GM12878 (cell line): ENCODE measurements at regions not wholly inside any gene's neighbourhood (a gene's known extent, or its start where the extent isn't known, plus 50 kb on each side); places are given as distances from the start of the nearest gene placed in this dataset.

ENCODE experiments used
- ATAC-seq: fragments of 200-7000 bp; cut with Tn5 transposase; 3 replicates; pipeline ENCODE4 v1.9.1; 2020; ENCODE audit warnings: mild to moderate bottlenecking, moderate library complexity
- BruUV-seq: library from RNA; stranded (reverse); fragments of 400-500 nt; replicated peaks from 2 replicates; lab custom pipeline; 2021; lab: Mats Ljungman, UMichigan
- CTCF ChIA-PET: fragments of 300-600 bp; sonication (Branson Sonifier 250); formaldehyde crosslinking; extraction: SDS; loops from one replicate; lab custom pipeline; 2021; ENCODE audit warnings: inconsistent platforms; lab: Yijun Ruan, JAX
- POLR2A ChIA-PET: fragments of 350-600 bp; formaldehyde crosslinking; extraction: SDS; loops from one replicate; lab custom pipeline; 2021; ENCODE audit warnings: inconsistent platforms; lab: Charles Lee
- RAD21 ChIA-PET: fragments of 300-600 bp; sonication (Branson Sonifier 250); formaldehyde crosslinking; loops from one replicate; lab custom pipeline; 2023; ENCODE audit warnings: antibody characterized with exemption; ENCODE audit not compliant: unreplicated experiment; lab: Charles Lee
- SMC1A ChIA-PET: fragments of 300-600 bp; sonication (Branson Sonifier 250); formaldehyde crosslinking; loops from one replicate; lab custom pipeline; 2023; ENCODE audit not compliant: unreplicated experiment, uncharacterized antibody; lab: Charles Lee
- DNase-seq: peaks from one replicate; pipeline ENCODE4 v3.0.0-alpha.2; 2011; ENCODE audit warnings: low read depth, low spot score
- FAIRE-seq: peaks from 3 replicates; lab custom pipeline; 2011; peaks lifted over from hg19 to GRCh38; lab: Jason Lieb, UNC
- H2AFZ ChIP-seq: 2 replicates; pipeline ENCODE4 v1.6.0; 2011; ENCODE audit warnings: low read depth, low read length, control low read depth; ENCODE audit not compliant: control insufficient read depth
- H3K27ac ChIP-seq: 2 replicates; pipeline ENCODE4 v1.5.1; 2011; ENCODE audit warnings: control low read depth; ENCODE audit not compliant: control insufficient read depth, insufficient read depth
- H3K27me3 ChIP-seq, 2 experiments: replicated peaks in 1 of 2; 2 replicates each; pipeline versions ENCODE4 v1.6.0 to v1.6.1; 2011; ENCODE audit warnings: low read length in 1 of 2; ENCODE audit not compliant: control insufficient read depth in 2 of 2, insufficient read depth in 2 of 2
- H3K36me3 ChIP-seq, 2 experiments: 2 replicates each; pipeline ENCODE4 v1.5.1; 2011; ENCODE audit warnings: low read length in 1 of 2; ENCODE audit not compliant: control insufficient read depth in 2 of 2, insufficient read depth in 2 of 2
- H3K4me1 ChIP-seq: 2 replicates; pipeline ENCODE4 v1.6.1; 2011; ENCODE audit warnings: mild to moderate bottlenecking, low read length, moderate library complexity, mixed read lengths; ENCODE audit not compliant: control insufficient read depth, insufficient read depth
- H3K4me2 ChIP-seq: 2 replicates; pipeline ENCODE4 v1.6.0; 2011; ENCODE audit warnings: control low read depth; ENCODE audit not compliant: control insufficient read depth, insufficient read depth
- H3K4me3 ChIP-seq: fragments of 200-600 bp; sonication (generic); 2 replicates; pipeline ENCODE4 v1.5.1; 2016
- H3K79me2 ChIP-seq: 2 replicates; pipeline ENCODE4 v1.6.0; 2011; ENCODE audit warnings: low read length; ENCODE audit not compliant: control insufficient read depth, insufficient read depth
- H3K9ac ChIP-seq: 2 replicates; pipeline ENCODE4 v1.8.0; 2011; ENCODE audit warnings: low read length, control low read depth, mixed read lengths; ENCODE audit not compliant: control insufficient read depth, insufficient read depth
- H3K9me3 ChIP-seq: replicated peaks from 3 replicates; pipeline ENCODE4 v1.5.1; 2011; ENCODE audit warnings: mild to moderate bottlenecking, low read length; ENCODE audit not compliant: control insufficient read depth, insufficient read depth
- H4K20me1 ChIP-seq: 2 replicates; pipeline ENCODE4 v1.6.0; 2011; ENCODE audit not compliant: control insufficient read depth, insufficient read depth
- BHLHE40 ChIP-seq, 2 experiments: fragments of 450-650 bp in 1 of 2; IDR thresholded peaks; 2 replicates each; pipeline ENCODE4 v1.6.1; 2011 to 2017; ENCODE audit warnings: low read depth in 2 of 2, borderline replicate concordance in 1 of 2, improper control_type of control experiment in 1 of 2, low read length in 1 of 2, mild to moderate bottlenecking in 1 of 2
- CBFB ChIP-seq: IDR thresholded peaks from 2 replicates; pipeline ENCODE4 v1.6.1; 2016; ENCODE audit warnings: antibody characterized with exemption, low read depth
- CHD4 ChIP-seq: fragments of 200-600 bp; sonication (generic); IDR thresholded peaks from 2 replicates; pipeline ENCODE4 v1.6.1; 2016; ENCODE audit warnings: mild to moderate bottlenecking
- CTCF ChIP-seq, 3 experiments: IDR thresholded peaks in 2 of 3; conservative IDR thresholded peaks in 1 of 3; 2 replicates each; pipeline ENCODE4 v1.5.1; 2011; ENCODE audit warnings: low read depth in 3 of 3, low read length in 3 of 3, mild to moderate bottlenecking in 3 of 3, control low read depth in 2 of 3, moderate library complexity in 2 of 3, inconsistent platforms in 1 of 3, mixed read lengths in 1 of 3; ENCODE audit not compliant: control insufficient read depth in 2 of 3, insufficient read depth in 1 of 3; ENCODE audit errors: extremely low read depth in 1 of 3
- E2F4 ChIP-seq: IDR thresholded peaks from 2 replicates; pipeline ENCODE4 v1.6.1; 2012; ENCODE audit warnings: low read depth, low read length, improper control_type of control experiment
- E2F8 ChIP-seq: fragments of 450-650 bp; IDR thresholded peaks from 2 replicates; pipeline ENCODE4 v1.6.1; 2018; ENCODE audit warnings: mild to moderate bottlenecking, low read depth, moderate library complexity; ENCODE audit not compliant: partially characterized antibody
- EED ChIP-seq: sonication (generic); IDR thresholded peaks from 2 replicates; pipeline ENCODE4 v1.6.1; 2016; ENCODE audit warnings: antibody characterized with exemption, low read depth
- ELK1 ChIP-seq: IDR thresholded peaks from 2 replicates; pipeline ENCODE4 v1.6.1; 2012; ENCODE audit warnings: low read depth, low read length, improper control_type of control experiment
- FOXK2 ChIP-seq: fragments of 450-650 bp; IDR thresholded peaks from 2 replicates; pipeline ENCODE4 v1.6.1; 2017; ENCODE audit warnings: mild to moderate bottlenecking, moderate library complexity
- NFIC ChIP-seq: IDR thresholded peaks from 2 replicates; pipeline ENCODE4 v1.6.1; 2012; ENCODE audit warnings: low read depth, mild to moderate bottlenecking, inconsistent platforms, low read length, moderate library complexity
- NFYA ChIP-seq: IDR thresholded peaks from 2 replicates; pipeline ENCODE4 v1.6.1; 2011; ENCODE audit warnings: low read depth, mild to moderate bottlenecking, low read length, improper control_type of control experiment, borderline replicate concordance
- PAX8 ChIP-seq: fragments of 450-650 bp; IDR thresholded peaks from 2 replicates; pipeline ENCODE4 v1.6.1; 2017; ENCODE audit warnings: mild to moderate bottlenecking, moderate library complexity
- RFX5 ChIP-seq: IDR thresholded peaks from 2 replicates; pipeline ENCODE4 v1.6.1; 2011; ENCODE audit warnings: low read depth, low read length, improper control_type of control experiment
- SIX5 ChIP-seq: IDR thresholded peaks from 2 replicates; pipeline ENCODE4 v1.6.1; 2011; ENCODE audit warnings: mild to moderate bottlenecking, low read depth, low read length, moderate library complexity; ENCODE audit not compliant: severe bottlenecking
- SREBF1 ChIP-seq: IDR thresholded peaks from 2 replicates; pipeline ENCODE4 v1.6.1; 2012; ENCODE audit warnings: mild to moderate bottlenecking, low read length
- USF2 ChIP-seq: IDR thresholded peaks from 2 replicates; pipeline ENCODE4 v1.6.1; 2011; ENCODE audit warnings: low read depth, low read length, improper control_type of control experiment, borderline replicate concordance
- ZSCAN29 ChIP-seq: fragments of 450-650 bp; IDR thresholded peaks from 2 replicates; pipeline ENCODE4 v1.6.1; 2017; ENCODE audit warnings: mild to moderate bottlenecking, moderate library complexity
- WGBS: methylation state at CpG from one replicate; pipeline ENCODE4 v1.1.6; 2016; ENCODE audit warnings: low lambda C conversion rate; ENCODE audit not compliant: insufficient replicate concordance, insufficient coverage; ENCODE audit errors: missing lambda C conversion rate; 5-methylcytosine and 5-hydroxymethylcytosine counted together
- in situ Hi-C: fragments of 300-500 bp; cut with MboI; formaldehyde crosslinking; loops from 9 replicates; pipeline ENCODE4 v1.14.3; 2018; ENCODE audit warnings: mixed read lengths
- intact Hi-C: fragments of 100-400 bp; cut with micrococcal nuclease; formaldehyde crosslinking; loops from one replicate; pipeline ENCODE4 v1.14.2; 2022; ENCODE audit not compliant: unreplicated experiment

- TF ChIP-seq BHLHE40 (IDR thresholded peaks at IDR 0.05; ENCODE audit: borderline replicate concordance in 1 of 2, low read depth in 2 of 2, low read length in 1 of 2) (no peak), CBFB (no peak), NFYA (no peak), EED (no peak), RFX5 (no peak)
Measured at GRCh38 chr13:44661936-44662335, 85.8 kb upstream of the TSC22D1 start (continued).

- Histone ChIP-seq H3K9ac (no peak overlapping the region), H4K20me1 (no peaks in the 10 kb centered on the region), H3K36me3 (no peaks in the 10 kb centered on the region), H2AFZ (no peak overlapping the region), H3K27ac (no peak overlapping the region), H3K4me2 (no peak overlapping the region), H3K27me3 (no peaks in the 10 kb centered on the region; a peak in 2 of 4 replicates), H3K79me2 (no peaks in the 10 kb centered on the region), H3K4me1 (no peaks in the 10 kb centered on the region), H3K4me3 (no peak overlapping the region), H3K9me3 (no peaks in the 10 kb centered on the region)
- ChIA-PET RAD21 (no interaction called here), CTCF (no interaction called here), POLR2A (no interaction called here), SMC1A (no interaction called here)
- FAIRE-seq (no peak), ATAC-seq (no peak), DNase-seq (no peak)
- no TSS peak for BruUV-seq
- intact Hi-C loops: no loop called here
- in situ Hi-C loops: no loop called here
- WGBS: 30% methylated on average over 6 of the region's 6 CpGs
- TF ChIP-seq USF2: no peak
- no peak for TF ChIP-seq FOXK2
- no peak for TF ChIP-seq CHD4
- no peak for TF ChIP-seq CTCF (IDR thresholded peaks at IDR 0.05 in 2 of 3, conservative IDR thresholded peaks at IDR 0.05 in 1 of 3; ENCODE audit: control insufficient read depth in 2 of 3, extremely low read depth in 1 of 3, insufficient read depth in 1 of 3, low read depth in 3 of 3, low read length in 3 of 3)
- no peak for TF ChIP-seq SREBF1
- no peak for TF ChIP-seq ELK1
- TF ChIP-seq E2F4: no peak
- TF ChIP-seq E2F8: no peak
- TF ChIP-seq NFIC: no peak
- TF ChIP-seq SIX5: no peak
- TF ChIP-seq PAX8: no peak
- TF ChIP-seq ZSCAN29: no peak
Measured at GRCh38 chr13:44660050-44660449, 83.9 kb upstream of the TSC22D1 start.
